Fibroblast of villous mesenchyme (primary cell): ENCODE measurements at regions not wholly inside any gene's neighbourhood (a gene's known extent, or its start where the extent isn't known, plus 50 kb on each side); places are given as distances from the start of the nearest gene placed in this dataset.

Experiments
- DNase-seq: peaks from one replicate; pipeline ENCODE4 v3.0.0-alpha.2; 2010; ENCODE audit warnings: low read depth
- H3K4me3 ChIP-seq: 2 replicates; pipeline ENCODE4 v1.5.1; 2011; ENCODE audit warnings: low read depth, mild to moderate bottlenecking, low read length
- CTCF ChIP-seq: IDR thresholded peaks from 2 replicates; pipeline ENCODE4 v1.5.1; 2012; ENCODE audit warnings: low read depth, mild to moderate bottlenecking, low read length; ENCODE audit not compliant: insufficient read depth

- no peak for DNase-seq
- no peak for TF ChIP-seq CTCF
- H3K4me3 ChIP-seq: no peak overlapping the region
Observed at GRCh38 chr4:24285759-24286158, 298.6 kb downstream of the DHX15 start.

- DNase-seq: no peak
- no peak for TF ChIP-seq CTCF
- H3K4me3 ChIP-seq: no peak overlapping the region
Observed at GRCh38 chr4:24282446-24282845, 301.9 kb downstream of the DHX15 start.

- no peak overlapping the region for H3K4me3 ChIP-seq
- DNase-seq: no peak
- TF ChIP-seq CTCF: no peak
Observed at GRCh38 chr4:24279911-24280375, 304.4 kb downstream of the DHX15 start.

- no peak for TF ChIP-seq CTCF
- DNase-seq: no peak
- H3K4me3 ChIP-seq: no peak overlapping the region
Observed at GRCh38 chr4:24279469-24279868, 304.9 kb downstream of the DHX15 start.

GRCh38 chr4:24278693-24279092 lies 305.7 kb downstream of the DHX15 start:
- peak; percentile 12 for DNase-seq
- no peak for TF ChIP-seq CTCF
- no peak overlapping the region for H3K4me3 ChIP-seq

GRCh38 chr4:24274381-24274941 lies 309.9 kb downstream of the DHX15 start:
- no peak overlapping the region for H3K4me3 ChIP-seq
- DNase-seq: peak; percentile 2
- TF ChIP-seq CTCF: no peak

- no peak for DNase-seq
- TF ChIP-seq CTCF: no peak
- no peak overlapping the region for H3K4me3 ChIP-seq
Observed at GRCh38 chr4:24273136-24273535, 311.2 kb downstream of the DHX15 start.
